EH (cell line): ENCODE measurements at regions not wholly inside any gene's neighbourhood (a gene's known extent, or its start where the extent isn't known, plus 50 kb on each side); places are given as distances from the start of the nearest gene placed in this dataset.
A peak's percentile ranks its signal among the peaks of the same experiment; 100 is the strongest.

Experiments used
- DNase-seq: peaks from one replicate; pipeline ENCODE4 v3.0.0-alpha.2; 2015; ENCODE audit warnings: low read depth

GRCh38 chr11:128407962-128408361, 179.4 kb downstream of the ETS1 start:
- peak; percentile 98 for DNase-seq

- peak; percentile 85 for DNase-seq
Measured at GRCh38 chr11:128405714-128406662, 181.4 kb downstream of the ETS1 start.

DNA sequence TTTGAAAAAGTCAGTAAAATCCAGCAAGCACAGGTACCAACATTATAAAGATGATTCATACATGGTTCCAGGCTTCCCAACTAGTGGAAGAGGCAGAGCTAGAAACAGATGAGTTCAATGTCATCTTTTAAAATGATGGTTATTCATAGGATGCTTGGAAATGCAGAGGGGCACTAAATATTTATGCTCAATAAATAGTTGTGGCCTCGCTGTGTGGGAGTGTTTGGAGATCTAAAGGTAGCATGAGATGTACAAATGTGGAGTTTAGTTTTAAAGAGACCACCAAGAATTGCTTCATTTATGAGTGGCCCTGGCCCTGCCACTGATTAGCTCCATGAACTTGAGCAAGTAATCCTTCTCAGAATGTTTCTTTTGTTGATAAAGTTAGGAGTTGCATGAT, 182.2 kb downstream of the ETS1 start:
- no peak for DNase-seq

DNA sequence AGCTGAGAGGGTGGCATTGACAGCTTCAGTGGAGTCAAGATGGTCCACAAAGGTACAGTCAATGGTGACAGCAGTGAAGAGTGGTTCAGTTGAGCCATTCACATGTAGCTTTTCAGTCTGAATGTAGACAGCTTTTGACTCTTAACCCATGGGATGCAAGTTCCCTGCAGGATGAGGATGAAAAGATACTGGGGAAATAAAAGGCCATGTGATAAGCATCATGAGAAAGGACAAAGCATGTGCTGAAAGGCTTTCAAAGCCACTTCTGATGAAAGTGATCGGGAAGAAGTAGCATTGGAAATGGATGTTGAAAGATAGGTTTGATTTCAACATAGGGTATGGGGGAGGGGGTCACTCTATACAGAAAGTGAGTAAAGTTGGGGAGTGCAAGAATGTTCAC, 182.9 kb downstream of the ETS1 start:
- DNase-seq: no peak

DNA sequence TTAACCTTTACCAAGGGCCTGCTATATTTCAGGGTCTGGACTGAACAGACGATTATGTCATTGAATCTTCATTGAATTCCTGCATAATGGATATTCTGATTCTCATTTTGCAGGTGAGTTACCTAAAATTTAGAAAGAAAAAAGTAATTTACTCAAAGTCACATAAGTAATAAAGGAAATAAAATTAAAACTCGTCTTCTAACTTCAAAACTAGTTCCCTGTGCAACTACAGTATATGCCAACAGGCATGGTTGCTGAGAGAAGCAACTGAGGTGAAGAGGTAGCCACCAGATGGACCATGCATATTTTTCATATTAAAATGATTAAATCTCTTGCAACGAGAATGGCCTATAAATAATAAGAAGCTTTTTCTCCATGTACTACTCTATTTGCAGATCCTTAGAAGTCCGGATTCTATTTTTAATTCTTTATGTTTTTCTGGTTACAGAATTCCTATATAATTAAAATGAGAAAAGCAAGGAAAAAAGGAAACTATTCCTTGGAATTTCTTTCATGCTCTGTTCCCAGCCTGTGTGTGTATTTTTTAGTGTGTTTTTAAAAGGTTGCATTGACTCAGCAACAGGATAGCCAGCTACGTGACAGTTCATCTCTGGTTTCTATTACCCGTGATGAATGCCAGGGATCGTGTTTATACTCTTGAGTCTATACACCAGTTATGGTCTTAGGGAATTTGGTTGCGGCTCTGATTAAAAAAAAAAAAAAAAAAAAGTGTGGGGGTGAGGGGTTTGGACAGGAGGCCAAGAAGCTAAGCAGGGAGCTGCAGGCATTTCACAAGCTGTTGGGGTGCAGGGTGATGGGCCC, 186.8 kb downstream of the ETS1 start:
- DNase-seq: peak; percentile 96

DNA sequence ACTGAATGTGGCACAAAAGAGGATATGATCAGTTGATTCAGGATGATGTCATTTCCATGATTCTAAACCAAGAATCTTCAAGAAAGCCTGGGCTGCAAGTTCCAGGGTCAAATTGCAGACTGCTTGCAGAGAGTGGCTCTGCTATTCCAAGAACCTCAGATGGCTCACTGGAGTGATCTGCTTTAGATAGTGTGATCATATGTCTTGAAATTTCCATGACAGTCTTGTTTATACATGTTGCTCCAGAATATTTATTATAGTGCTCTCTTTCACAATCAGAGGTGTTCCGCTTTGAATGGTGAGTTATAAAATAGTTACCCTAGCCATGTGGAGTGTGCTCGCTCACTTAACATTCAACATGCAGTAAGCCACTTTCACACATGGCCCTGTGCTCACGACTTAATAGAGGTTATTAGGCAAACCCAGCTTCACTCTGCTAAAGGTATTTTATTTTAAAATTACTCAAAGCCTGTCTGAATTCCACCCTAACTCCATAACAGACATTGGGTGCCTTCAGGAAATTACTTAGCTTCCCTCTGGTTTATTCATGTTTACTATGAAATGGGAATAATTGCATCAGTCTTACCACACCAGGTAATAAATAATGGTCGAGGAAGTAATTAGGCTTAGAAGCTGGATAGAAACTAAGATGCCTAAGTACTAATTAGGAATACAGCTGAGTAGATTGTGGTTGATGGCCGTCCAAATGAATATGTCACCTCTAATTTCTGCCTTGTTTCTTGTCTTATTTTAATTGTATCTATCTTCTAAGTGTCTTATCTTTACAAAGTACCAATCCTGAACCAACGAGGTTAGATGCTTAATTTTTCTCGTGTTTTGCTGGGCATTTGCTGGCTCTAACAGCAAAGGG, 187.9 kb downstream of the ETS1 start:
- DNase-seq: peak; percentile 85

DNA sequence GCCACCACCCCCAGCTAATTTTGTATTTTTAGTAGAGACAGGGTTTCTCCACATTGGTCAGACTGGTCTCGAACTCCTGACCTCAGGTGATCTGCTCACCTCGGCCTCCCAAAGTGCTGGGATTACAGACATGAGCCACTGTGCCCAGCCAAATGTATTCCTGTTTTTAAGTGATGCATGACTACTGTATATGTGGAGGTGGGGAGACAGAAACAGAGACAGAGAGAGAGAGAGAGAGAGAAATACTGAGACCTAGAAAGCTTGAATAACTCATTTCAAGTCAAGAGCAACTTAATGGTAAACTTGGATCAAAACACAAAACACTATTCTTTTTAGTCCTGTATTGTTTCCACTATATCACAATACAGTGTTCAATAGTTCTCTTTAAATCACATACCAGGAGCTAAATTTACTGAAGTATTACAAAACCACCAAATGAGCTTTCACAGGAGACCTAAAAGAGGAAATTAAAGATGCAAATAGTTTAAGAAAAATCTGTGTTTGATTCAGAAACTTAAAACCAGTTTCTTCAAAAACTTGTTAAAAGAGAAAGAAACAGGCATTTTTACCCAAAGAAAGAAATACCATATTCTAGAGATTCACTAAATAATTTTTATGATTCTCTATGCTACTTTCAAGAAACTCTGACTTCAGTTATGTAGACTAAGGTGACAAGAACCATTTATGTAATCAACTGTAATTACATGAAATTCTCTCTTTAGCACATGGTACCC, 188.7 kb downstream of the ETS1 start:
- DNase-seq: no peak

- DNase-seq: no peak
Measured at GRCh38 chr11:128397362-128397761, 190.0 kb downstream of the ETS1 start.

DNA sequence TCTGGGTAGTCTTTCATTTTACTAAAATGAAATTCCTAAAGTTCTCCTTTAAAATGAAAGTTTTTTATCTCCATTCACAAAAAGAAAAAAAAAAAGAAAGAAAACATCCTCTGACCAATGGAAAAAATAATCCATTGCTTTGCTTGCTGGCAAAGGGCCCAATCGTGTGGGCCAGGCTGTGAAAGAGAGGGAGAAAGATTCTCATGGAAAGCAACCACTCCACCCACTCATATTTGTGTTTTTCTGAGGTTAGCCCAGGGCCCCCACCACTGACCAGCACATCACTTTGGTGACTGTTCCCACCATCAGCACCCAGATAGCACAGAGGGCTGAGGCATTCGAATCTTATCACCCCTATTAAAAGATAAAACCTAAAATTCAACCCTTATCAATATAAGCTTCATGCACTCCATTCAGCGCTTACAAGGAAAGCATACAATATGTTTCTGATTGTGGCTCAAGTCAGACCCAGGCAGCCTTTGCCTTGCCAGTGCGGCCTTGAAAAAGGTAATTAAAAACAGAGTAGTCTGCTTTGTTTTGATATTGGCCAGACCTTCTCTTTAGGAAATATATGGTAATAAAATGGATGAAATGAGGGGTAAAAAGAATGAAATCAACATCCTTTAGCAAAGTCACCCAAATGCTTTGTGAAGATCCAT, 192.8 kb downstream of the ETS1 start:
- peak; percentile 64 for DNase-seq

- no peak for DNase-seq
Measured at GRCh38 chr11:128392259-128392658, 195.1 kb downstream of the ETS1 start.

DNA sequence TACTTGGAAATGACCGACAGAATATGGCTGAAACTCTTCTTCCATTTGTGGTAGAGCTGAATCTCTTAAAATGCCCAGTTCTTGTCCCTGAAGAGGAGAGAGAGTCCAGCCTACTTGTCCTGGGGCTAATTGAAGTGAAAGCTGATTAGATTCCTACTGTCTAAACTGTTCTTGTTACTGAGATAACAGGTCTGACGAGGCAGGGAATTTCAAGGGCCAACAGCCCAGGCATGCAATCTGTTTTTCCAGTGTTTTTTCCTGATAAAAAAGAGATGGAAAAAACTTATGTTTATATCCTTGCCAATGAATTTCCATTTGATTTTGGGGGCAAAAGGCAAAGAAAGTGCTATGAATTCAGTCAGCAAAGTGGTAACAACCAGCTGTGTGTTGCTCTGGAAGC, 195.5 kb downstream of the ETS1 start:
- DNase-seq: no peak

DNA sequence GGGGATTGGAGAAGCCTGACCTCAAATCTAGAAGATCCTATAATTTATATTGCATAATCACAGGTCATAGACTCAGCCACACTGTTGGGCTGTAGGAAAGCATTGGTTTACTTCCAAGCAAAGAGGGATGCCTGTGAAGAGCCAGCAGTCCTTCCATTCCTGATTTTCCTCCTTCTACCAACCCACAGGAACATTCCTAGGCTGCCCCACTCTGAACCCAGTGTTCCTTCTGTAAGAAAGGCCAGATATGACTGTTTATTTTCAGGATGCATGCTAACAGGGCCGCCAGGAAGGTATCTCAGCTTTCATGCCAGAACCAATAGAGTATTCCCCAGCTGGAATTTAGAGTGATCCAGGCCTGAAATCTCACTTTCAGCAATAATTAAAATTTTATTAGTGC, 197.1 kb downstream of the ETS1 start:
- DNase-seq: peak; percentile 25

DNA sequence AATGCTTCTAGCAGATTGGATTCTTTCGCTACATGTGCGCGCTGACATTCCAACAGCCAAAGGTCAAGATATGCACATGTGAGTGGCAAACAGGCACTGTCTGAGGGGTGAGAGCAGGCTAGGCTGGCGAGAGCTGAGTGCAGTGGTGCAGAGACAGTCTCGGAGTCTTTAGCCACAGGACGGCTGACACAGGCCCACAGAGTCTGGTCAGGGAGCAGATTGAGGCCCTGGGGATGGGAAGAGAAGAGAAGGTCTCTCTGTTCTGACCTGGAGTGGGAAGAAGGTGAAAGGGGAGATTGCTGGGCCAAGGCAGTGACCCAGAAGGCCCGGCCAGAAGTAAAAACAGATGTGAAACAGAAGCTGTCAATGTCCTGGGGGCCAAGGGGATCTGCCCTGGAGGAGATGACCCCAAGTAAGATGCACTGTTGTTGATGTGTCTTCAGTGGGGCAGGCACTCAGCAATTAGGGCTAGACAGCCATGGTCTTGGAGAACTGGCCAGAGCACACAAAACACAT, 197.8 kb downstream of the ETS1 start:
- no peak for DNase-seq

GRCh38 chr11:128388206-128388815, 199.0 kb downstream of the ETS1 start:
- no peak for DNase-seq

- no peak for DNase-seq
Measured at GRCh38 chr11:128379587-128380580, 207.5 kb downstream of the ETS1 start.

DNA sequence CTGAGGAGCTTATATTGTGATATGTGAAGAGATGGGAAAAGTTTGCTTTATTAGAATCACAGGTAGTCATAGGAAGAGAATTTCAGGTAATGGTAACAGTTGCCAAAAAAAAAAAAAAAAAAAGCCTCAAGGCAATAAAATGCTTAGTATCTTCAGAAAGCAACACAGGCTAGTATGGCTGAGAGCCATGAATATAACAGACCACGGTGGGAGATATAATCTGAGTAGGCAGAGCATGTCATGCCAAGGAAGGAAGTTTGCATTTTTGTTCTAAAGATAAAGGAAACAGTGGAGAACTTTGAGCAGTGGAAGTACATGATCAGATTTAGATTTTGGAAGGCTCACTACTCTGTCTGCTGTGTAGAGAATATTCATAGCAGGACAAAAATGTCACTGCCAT, 211.4 kb downstream of the ETS1 start:
- DNase-seq: no peak

GRCh38 chr11:128374026-128374425, 213.3 kb downstream of the ETS1 start:
- DNase-seq: no peak

DNA sequence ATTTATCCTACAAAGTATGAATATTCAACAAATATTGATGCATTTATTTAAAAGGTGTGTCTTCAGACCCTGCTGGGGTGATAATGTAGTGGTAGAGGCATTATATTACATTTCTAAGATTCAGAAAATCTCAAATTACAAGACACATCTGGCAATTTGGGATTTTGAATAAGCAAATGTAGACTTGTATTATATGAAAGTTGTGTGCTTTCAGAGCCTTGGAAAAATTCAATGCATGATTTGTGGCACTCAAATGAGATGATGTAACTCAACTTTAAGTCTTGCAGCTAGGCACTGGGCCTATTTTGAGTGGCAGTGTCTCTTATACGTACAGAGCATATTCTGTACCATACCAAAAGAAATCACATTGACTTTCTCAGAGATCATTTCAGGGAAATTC, 214.4 kb downstream of the ETS1 start:
- no peak for DNase-seq

DNA sequence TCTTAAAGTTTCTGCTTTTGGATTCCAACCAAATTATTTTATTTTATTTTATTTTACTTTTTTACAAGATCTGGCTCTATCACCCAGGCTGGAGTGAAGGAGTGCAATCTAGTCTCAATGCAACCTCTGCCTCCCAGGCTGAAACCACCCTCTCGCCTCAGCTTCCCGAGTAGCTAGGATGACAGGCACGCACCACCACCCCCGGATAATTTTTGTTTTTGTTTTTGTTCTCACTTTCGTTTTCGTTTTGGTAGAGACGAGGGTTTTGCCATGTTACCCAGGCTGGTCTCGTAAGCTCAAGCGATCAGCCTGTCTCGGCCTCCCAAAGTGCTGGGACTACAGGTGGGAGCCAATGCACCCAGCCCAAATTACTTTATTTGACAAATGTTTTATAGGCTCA, 219.8 kb downstream of the ETS1 start:
- DNase-seq: no peak
